GM12865 (cell line): ENCODE measurements at regions not wholly inside any gene's neighbourhood (a gene's known extent, or its start where the extent isn't known, plus 50 kb on each side); places are given as distances from the start of the nearest gene placed in this dataset.

Experiments
- DNase-seq: peaks from one replicate; pipeline ENCODE4 v3.0.0; 2010; ENCODE audit warnings: low read depth
- H3K4me3 ChIP-seq: 2 replicates; pipeline ENCODE4 v1.5.1; 2011; ENCODE audit warnings: mild to moderate bottlenecking, low read depth, low read length, control low read depth
- TF ChIP-seq, protein P1 (sequence below): IDR thresholded peaks from 2 replicates; pipeline ENCODE4 v1.5.1; 2011; ENCODE audit warnings: low read length, control low read depth, low read depth, inconsistent platforms; ENCODE audit not compliant: insufficient read depth; ENCODE audit errors: missing control alignments

DNA sequence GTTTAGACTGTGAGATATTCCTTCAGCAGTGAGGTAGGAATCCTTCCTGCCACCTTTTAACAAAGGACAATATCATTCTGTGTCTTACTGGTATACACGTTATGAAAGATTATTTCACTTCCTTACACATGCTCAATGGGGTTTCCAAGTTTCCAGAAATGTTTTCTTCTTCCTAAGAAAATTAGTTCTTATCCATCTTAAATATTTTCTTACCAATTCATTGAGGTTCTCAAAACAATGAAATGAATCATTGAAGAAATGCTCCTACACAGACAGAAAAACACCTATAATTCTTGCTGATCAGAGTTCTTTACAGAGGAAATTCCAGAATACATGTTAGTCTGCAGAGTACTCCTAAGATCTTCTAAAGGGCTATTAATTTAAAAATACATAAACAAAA is 51.4 kb upstream of the SEC61G start:
- no peak for DNase-seq
- TF ChIP-seq, protein P1, sequence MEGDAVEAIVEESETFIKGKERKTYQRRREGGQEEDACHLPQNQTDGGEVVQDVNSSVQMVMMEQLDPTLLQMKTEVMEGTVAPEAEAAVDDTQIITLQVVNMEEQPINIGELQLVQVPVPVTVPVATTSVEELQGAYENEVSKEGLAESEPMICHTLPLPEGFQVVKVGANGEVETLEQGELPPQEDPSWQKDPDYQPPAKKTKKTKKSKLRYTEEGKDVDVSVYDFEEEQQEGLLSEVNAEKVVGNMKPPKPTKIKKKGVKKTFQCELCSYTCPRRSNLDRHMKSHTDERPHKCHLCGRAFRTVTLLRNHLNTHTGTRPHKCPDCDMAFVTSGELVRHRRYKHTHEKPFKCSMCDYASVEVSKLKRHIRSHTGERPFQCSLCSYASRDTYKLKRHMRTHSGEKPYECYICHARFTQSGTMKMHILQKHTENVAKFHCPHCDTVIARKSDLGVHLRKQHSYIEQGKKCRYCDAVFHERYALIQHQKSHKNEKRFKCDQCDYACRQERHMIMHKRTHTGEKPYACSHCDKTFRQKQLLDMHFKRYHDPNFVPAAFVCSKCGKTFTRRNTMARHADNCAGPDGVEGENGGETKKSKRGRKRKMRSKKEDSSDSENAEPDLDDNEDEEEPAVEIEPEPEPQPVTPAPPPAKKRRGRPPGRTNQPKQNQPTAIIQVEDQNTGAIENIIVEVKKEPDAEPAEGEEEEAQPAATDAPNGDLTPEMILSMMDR, result no peak
- no peak overlapping the region for H3K4me3 ChIP-seq

DNA sequence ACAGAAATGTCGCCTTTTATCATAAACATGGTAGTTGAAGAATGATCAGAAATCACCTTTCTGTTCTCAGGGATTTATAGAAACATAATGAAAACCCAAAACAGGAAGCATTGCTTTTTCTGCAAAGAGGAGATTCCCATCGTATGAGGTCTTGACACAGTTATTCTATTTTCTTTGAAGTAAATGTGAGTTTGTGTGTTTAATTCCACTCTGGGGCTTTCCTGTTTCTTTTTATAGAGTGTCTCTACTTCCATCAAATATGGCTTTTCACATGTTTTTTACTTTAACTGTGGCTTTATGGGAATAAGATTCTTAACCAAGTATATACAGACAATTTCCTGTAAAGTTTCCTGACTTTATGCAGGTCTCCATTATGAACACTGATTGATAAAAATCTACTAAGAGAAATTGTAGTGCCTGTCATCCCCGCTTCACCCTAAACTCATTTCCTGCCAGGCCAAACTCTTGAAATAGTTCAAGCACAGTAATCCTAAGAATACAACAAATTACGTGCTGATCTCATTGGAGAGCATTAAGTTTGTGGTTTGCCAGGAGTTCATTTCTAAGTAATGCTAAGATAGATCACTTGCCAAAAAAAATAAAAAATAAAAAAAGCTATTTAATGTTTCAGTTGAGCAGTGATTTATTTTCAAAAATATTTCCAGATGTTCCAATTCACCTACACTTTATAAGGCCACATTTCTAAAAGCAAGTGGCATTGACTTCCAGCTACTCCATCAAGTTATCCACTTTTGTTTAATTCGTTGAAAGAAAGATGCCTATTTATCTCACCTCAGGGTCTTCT is 52.2 kb upstream of the SEC61G start:
- TF ChIP-seq, protein P1, result no peak
- peak; percentile 21 for DNase-seq

DNA sequence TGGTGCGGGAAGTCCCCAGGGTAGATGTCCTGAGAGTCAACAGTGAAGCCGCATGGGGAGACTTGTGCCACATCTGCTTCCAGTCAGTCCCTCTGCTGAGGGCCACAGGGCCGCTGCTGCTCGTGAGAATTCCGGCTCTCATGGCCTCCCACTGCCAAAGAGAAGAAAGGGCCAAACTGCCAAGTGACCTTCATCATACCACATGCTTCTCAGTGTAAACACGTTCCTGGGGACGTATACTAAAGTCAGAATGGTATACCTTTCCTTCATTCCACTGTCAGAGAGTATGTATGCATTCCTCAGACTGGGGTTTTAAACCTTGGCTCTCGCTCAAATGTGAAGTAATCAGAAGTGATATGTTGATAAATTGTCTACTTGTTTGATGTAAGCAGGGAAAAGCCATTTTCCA is 52.8 kb upstream of the SEC61G start:
- no peak overlapping the region for H3K4me3 ChIP-seq
- peak; percentile 5 for DNase-seq
- TF ChIP-seq, protein P1, result no peak

More for the DNA sequence above, 52.2 kb upstream of the SEC61G start:
- no peak overlapping the region for H3K4me3 ChIP-seq

DNA sequence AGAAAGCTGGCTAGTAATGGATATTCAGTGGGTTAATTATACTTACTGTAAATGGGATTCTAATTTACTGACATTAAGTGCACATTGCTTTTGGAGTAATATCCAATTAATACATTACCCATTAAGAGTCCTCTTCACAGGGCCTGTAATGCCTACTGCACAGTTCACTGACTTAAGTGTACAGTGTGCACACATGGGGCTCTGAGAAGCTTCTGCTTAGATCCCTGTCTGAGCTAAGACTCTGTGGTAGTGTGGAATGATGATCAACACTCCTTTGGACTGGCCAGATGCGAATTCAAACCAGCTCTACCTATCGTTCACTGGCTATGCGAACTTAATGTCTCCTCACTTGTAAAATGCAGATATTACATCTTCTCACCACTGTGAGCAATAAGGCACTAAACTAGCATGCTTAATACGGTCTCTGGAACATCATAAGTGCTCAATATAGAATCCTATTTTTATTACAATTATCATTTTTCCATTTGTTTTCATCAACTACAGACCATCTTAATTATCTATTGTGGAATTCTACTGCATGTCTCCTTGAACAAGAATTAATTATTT is 53.8 kb upstream of the SEC61G start:
- TF ChIP-seq, protein P1, result no peak
- no peak overlapping the region for H3K4me3 ChIP-seq
- DNase-seq, result no peak

DNA sequence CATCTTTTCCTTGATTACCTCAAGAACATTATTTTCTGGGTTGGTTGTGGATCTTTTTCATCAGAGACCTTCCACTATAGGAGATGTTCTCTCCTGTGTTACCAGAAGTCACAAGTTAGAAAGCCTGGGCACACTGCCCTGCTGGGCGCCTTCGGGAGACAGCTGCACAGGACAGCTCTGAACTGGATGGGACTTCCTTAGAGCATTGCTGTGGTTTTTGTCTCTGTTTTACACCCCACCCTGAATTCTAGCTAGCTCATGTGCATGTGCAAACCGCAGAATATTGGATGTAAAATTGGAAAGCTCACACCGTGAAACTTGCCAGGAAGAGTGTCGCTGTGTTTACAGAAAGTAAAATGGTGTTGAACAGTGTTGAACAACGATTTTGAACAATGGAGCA is 54.4 kb upstream of the SEC61G start:
- H3K4me3 ChIP-seq, result no peak overlapping the region
- no peak for DNase-seq
- TF ChIP-seq, protein P1, result no peak

DNA sequence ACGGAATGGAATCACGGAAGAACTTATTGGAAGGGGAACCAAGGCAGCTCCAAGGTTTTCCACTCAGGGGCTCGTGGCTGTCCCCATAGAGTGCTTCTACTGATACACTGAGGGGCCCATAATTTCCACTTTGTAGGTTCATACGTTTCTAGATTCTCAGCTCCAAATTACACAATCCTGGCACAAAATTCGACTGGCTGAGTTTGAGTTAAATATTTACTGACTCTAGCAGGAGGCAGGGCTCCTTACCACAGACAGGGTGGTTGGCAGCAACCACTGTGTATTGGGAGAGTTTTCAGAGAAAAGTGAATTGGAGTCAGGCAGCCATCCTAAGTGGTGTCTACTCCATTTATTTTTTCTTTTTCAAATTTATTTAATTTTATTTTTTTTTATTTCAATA is 55.4 kb upstream of the SEC61G start:
- no peak overlapping the region for H3K4me3 ChIP-seq
- DNase-seq, result no peak
- TF ChIP-seq, protein P1, result no peak
